Mesothelial cell of epicardium (in vitro differentiated cells): ENCODE measurements at regions not wholly inside any gene's neighbourhood (a gene's known extent, or its start where the extent isn't known, plus 50 kb on each side); places are given as distances from the start of the nearest gene placed in this dataset.

Experiments
- DNase-seq, 2 experiments: peaks; one replicate each; pipeline ENCODE4 v3.0.0; 2021; ENCODE audit warnings: low spot score in 2 of 2; ENCODE audit not compliant: unreplicated experiment in 2 of 2
- H3K27ac Mint-ChIP-seq: 2 replicates; pipeline ENCODE4 v1.8.0; 2021; ENCODE audit warnings: mixed read lengths
- H3K27me3 Mint-ChIP-seq: 2 replicates; pipeline ENCODE4 v1.8.0; 2021; ENCODE audit warnings: low read depth, mixed read lengths
- H3K36me3 Mint-ChIP-seq: 2 replicates; pipeline ENCODE4 v1.8.0; 2021; ENCODE audit warnings: mixed read lengths
- H3K4me1 Mint-ChIP-seq: 2 replicates; pipeline ENCODE4 v1.8.0; 2021; ENCODE audit warnings: mixed read lengths
- H3K4me3 Mint-ChIP-seq: 2 replicates; pipeline ENCODE4 v1.8.0; 2021; ENCODE audit warnings: mild to moderate bottlenecking, moderate library complexity, mixed read lengths
- H3K9me3 Mint-ChIP-seq: 2 replicates; pipeline ENCODE4 v1.8.0; 2021; ENCODE audit warnings: mixed read lengths
- TF ChIP-seq, protein P1 (sequence below): fragments of 200-600 bp; sonication (generic); IDR thresholded peaks from one replicate; pipeline ENCODE4 v1.5.0; 2021; ENCODE audit warnings: antibody characterized with exemption; ENCODE audit not compliant: unreplicated experiment

DNA sequence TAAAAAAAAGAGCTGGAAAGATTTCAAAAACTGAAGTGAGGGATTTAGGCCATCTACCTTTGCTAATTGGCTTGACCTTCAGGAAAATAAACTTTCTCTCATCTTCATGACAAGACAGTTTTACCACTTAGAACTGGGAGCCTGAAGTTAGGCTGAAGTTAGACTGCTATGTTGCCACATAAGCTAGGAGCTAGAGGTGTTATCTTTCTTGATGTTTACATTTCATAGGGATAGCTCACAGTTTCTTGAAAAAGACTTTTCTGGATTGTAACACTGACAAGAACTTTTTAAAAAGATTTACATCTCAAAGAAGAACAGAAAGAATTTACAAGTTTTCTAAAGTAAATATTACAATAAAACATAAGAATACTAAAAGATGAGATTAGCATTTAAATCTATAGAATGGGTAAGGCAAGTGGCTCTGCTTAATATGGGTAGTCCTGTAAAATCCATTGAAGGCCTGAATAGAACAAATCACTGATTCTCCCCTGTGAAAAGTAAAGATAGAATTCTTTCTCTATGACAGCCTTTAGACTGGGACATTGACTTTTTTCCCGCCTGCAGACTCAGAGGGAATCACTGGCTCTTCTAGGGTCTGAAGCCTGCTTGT is 1665.4 kb upstream of the CDH9 start:
- Mint-ChIP-seq H3K27me3 (no peaks in the 10 kb centered on the region), H3K4me1 (no peaks in the 10 kb centered on the region), H3K27ac (no peak overlapping the region), H3K9me3 (peaks cover 4% of the 10 kb centered on the region), H3K36me3 (no peaks in the 10 kb centered on the region), H3K4me3 (no peak overlapping the region)
- DNase-seq: no peak
- TF ChIP-seq, protein P1, sequence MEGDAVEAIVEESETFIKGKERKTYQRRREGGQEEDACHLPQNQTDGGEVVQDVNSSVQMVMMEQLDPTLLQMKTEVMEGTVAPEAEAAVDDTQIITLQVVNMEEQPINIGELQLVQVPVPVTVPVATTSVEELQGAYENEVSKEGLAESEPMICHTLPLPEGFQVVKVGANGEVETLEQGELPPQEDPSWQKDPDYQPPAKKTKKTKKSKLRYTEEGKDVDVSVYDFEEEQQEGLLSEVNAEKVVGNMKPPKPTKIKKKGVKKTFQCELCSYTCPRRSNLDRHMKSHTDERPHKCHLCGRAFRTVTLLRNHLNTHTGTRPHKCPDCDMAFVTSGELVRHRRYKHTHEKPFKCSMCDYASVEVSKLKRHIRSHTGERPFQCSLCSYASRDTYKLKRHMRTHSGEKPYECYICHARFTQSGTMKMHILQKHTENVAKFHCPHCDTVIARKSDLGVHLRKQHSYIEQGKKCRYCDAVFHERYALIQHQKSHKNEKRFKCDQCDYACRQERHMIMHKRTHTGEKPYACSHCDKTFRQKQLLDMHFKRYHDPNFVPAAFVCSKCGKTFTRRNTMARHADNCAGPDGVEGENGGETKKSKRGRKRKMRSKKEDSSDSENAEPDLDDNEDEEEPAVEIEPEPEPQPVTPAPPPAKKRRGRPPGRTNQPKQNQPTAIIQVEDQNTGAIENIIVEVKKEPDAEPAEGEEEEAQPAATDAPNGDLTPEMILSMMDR: no peak

DNA sequence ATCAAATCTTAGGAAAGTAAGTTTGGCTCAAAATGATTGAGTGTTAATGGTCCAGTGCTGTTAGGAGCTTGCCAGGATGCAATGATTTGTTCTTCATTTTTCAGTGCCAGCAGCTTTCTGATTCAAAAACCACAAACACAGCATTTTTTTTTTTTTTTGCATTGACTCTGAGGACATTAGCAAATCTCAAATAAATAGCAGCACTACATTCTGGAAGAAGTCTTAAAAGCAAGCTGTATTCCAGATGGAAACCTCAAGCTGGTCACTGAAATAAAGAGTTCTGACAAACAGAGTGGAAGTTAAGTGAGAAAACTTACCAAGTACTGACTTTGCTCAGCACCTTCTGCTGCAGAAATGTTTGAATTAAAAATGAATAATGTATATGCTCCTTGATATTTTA is 1653.1 kb upstream of the CDH9 start:
- no peaks in the 10 kb centered on the region for H3K27me3 Mint-ChIP-seq
- H3K36me3 Mint-ChIP-seq: no peaks in the 10 kb centered on the region
- H3K9me3 Mint-ChIP-seq: no peaks in the 10 kb centered on the region
- TF ChIP-seq, protein P1: no peak
- no peak overlapping the region for H3K4me3 Mint-ChIP-seq
- peaks cover 11% of the 10 kb centered on the region for H3K4me1 Mint-ChIP-seq
- H3K27ac Mint-ChIP-seq: no peak overlapping the region
- no peak for DNase-seq

DNA sequence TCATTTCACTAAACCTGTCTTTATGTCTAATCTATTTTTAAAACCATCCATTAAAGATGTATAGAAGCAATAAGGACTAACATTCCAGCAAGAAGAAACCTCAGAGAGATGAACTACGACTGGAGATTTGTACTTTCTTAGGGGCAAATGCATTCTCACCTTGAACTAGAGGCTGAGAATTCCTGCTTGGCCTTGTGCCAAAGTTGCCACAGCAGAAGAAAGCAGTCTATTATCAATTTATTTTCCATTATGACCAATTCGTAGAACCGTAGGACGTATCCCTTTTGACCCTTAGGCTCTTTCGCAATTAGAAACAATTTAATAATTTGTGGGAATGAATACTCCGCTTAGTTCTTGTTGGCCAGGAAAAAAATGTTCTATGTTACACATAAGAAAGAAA is 1647.4 kb upstream of the CDH9 start:
- no peaks in the 10 kb centered on the region for H3K9me3 Mint-ChIP-seq
- no peak overlapping the region for H3K27ac Mint-ChIP-seq
- H3K4me1 Mint-ChIP-seq: peaks cover 19% of the 10 kb centered on the region
- no peak overlapping the region for H3K4me3 Mint-ChIP-seq
- no peak for DNase-seq
- H3K27me3 Mint-ChIP-seq: no peaks in the 10 kb centered on the region
- TF ChIP-seq, protein P1: no peak
- no peaks in the 10 kb centered on the region for H3K36me3 Mint-ChIP-seq

DNA sequence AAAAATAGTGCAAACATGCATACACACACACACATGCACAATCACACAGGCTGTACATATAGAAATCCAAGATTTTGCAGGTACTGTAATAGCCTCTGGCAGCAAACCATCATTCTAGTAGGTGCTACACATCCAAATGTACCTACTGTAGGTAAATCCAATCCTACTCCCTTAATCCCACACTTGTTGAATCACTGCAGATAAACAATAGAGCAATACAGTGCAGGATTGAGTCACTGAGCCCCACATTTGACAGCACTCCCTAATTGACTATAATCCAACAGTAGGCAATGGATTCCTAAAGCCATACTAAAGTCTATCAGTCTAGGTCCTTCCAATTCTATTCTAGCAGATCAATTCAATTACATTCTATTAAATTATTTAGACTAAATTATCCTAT is 1640.5 kb upstream of the CDH9 start:
- H3K9me3 Mint-ChIP-seq: peaks cover 10% of the 10 kb centered on the region
- no peak for DNase-seq
- TF ChIP-seq, protein P1: no peak
- H3K36me3 Mint-ChIP-seq: peaks cover 1% of the 10 kb centered on the region
- H3K4me3 Mint-ChIP-seq: no peak overlapping the region
- H3K27ac Mint-ChIP-seq: no peak overlapping the region
- no peaks in the 10 kb centered on the region for H3K27me3 Mint-ChIP-seq
- peaks cover 4% of the 10 kb centered on the region for H3K4me1 Mint-ChIP-seq

DNA sequence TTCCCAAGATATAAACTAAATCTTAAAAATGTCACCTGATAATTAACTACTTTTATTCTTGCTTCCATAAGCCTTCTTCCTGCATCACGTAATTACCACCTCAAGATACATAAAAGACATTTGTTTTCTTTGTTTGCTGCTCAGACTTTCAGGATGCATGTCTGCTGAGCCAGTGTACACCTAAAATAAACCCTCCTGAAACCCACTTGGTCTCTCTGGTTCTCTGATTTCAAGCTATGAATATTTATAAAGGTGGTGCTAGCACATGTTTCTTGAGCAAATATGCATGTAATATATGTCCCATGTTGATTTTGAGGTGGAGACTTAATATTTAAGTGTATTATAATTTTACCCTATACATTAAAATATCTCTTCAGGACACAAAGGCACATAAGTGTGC is 1627.7 kb upstream of the CDH9 start:
- no peak overlapping the region for H3K4me3 Mint-ChIP-seq
- no peaks in the 10 kb centered on the region for H3K27me3 Mint-ChIP-seq
- H3K36me3 Mint-ChIP-seq: peaks cover 5% of the 10 kb centered on the region
- TF ChIP-seq, protein P1: no peak
- H3K4me1 Mint-ChIP-seq: no peaks in the 10 kb centered on the region
- DNase-seq: no peak
- peaks cover 60% of the 10 kb centered on the region for H3K9me3 Mint-ChIP-seq
- H3K27ac Mint-ChIP-seq: no peak overlapping the region

DNA sequence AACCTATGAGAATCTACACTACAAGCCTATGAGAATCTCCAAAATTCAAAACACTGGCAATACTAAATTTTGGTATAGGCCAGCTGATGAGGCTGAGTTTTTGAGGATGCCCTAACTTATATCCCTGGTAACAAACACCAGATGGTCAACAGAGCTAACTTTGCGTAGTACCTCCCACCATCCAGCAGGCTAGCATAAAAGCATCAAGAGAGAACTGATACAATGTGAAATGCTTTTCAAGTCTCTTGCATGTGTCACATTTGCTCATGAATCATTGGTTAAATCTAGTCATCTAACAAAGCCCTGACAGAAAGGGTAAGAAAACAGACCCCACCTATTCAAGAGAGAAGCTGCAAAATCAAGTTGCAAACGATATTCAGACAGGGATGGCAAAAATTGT is 1609.7 kb upstream of the CDH9 start:
- TF ChIP-seq, protein P1: no peak
- Mint-ChIP-seq H3K27me3 (no peaks in the 10 kb centered on the region), H3K36me3 (peaks cover 2% of the 10 kb centered on the region), H3K4me1 (peaks cover 12% of the 10 kb centered on the region), H3K27ac (no peak overlapping the region), H3K9me3 (peaks cover 45% of the 10 kb centered on the region), H3K4me3 (no peak overlapping the region)
- DNase-seq: no peak
